DOHH2 (cell line): ENCODE measurements at regions not wholly inside any gene's neighbourhood (a gene's known extent, or its start where the extent isn't known, plus 50 kb on each side); places are given as distances from the start of the nearest gene placed in this dataset.

Source experiments
- H3F3A ChIP-seq: fragments of 200-600 bp; sonication (generic), shearing (Covaris generic); 2 replicates; pipeline ENCODE4 v1.6.0; 2016; ENCODE audit warnings: antibody characterized with exemption, mild to moderate bottlenecking; ENCODE audit not compliant: control insufficient read depth, insufficient read depth
- H3K27ac ChIP-seq: fragments of 200-600 bp; sonication (generic); 2 replicates; pipeline ENCODE4 v1.5.1; 2014; ENCODE audit warnings: low read depth, mild to moderate bottlenecking, low read length, moderate library complexity
- H3K27me3 ChIP-seq: fragments of 200-600 bp; sonication (generic); 2 replicates; pipeline ENCODE4 v1.6.1; 2014; ENCODE audit warnings: mild to moderate bottlenecking, low read length, mixed read lengths; ENCODE audit not compliant: control insufficient read depth
- H3K36me3 ChIP-seq: fragments of 200-600 bp; sonication (generic); 2 replicates; pipeline ENCODE4 v1.6.1; 2014; ENCODE audit warnings: mild to moderate bottlenecking, low read length, moderate library complexity, mixed read lengths; ENCODE audit not compliant: control insufficient read depth
- H3K4me1 ChIP-seq: fragments of 200-600 bp; sonication (generic); 2 replicates; pipeline ENCODE4 v1.6.1; 2014; ENCODE audit warnings: mild to moderate bottlenecking, low read length, mixed read lengths; ENCODE audit not compliant: control insufficient read depth
- H3K4me2 ChIP-seq: fragments of 200-600 bp; sonication (generic); 2 replicates; pipeline ENCODE4 v1.6.0; 2014; ENCODE audit warnings: mild to moderate bottlenecking, low read length, moderate library complexity
- H3K4me3 ChIP-seq: fragments of 200-600 bp; sonication (generic); 2 replicates; pipeline ENCODE4 v1.5.1; 2014; ENCODE audit warnings: mild to moderate bottlenecking, low read length, mixed read lengths
- H3K79me2 ChIP-seq: fragments of 200-600 bp; sonication (generic); 2 replicates; pipeline ENCODE4 v1.6.1; 2014; ENCODE audit warnings: mild to moderate bottlenecking, low read length, mixed read lengths; ENCODE audit not compliant: control insufficient read depth
- H3K9me2 ChIP-seq: fragments of 200-600 bp; sonication (generic); replicated peaks from 2 replicates; pipeline ENCODE4 v1.6.1; 2014; ENCODE audit warnings: mild to moderate bottlenecking, low read length, mixed read lengths; ENCODE audit not compliant: control insufficient read depth
- H3K9me3 ChIP-seq: fragments of 200-600 bp; sonication (generic); 2 replicates; pipeline ENCODE4 v1.6.1; 2014; ENCODE audit warnings: antibody characterized with exemption, low read length, mixed read lengths; ENCODE audit not compliant: control insufficient read depth, insufficient read depth
- H4K20me1 ChIP-seq: fragments of 200-600 bp; sonication (generic); 2 replicates; pipeline ENCODE4 v1.6.0; 2014; ENCODE audit warnings: low read depth, mild to moderate bottlenecking, antibody characterized with exemption, low read length, moderate library complexity; ENCODE audit not compliant: control insufficient read depth, insufficient read depth
- EZH2phosphoT487 ChIP-seq: fragments of 200-600 bp; sonication (generic); IDR thresholded peaks from 2 replicates; pipeline ENCODE4 v1.6.1; 2017; ENCODE audit warnings: borderline replicate concordance, mild to moderate bottlenecking, antibody characterized with exemption, low read length, moderate library complexity, mixed read lengths
- TF ChIP-seq, protein P1 (sequence below): fragments of 200-600 bp; sonication (generic); IDR thresholded peaks from one replicate; pipeline ENCODE4 v1.5.1; 2014; ENCODE audit warnings: antibody characterized with exemption, mild to moderate bottlenecking, low read depth, low read length; ENCODE audit not compliant: poor library complexity, severe bottlenecking

DNA sequence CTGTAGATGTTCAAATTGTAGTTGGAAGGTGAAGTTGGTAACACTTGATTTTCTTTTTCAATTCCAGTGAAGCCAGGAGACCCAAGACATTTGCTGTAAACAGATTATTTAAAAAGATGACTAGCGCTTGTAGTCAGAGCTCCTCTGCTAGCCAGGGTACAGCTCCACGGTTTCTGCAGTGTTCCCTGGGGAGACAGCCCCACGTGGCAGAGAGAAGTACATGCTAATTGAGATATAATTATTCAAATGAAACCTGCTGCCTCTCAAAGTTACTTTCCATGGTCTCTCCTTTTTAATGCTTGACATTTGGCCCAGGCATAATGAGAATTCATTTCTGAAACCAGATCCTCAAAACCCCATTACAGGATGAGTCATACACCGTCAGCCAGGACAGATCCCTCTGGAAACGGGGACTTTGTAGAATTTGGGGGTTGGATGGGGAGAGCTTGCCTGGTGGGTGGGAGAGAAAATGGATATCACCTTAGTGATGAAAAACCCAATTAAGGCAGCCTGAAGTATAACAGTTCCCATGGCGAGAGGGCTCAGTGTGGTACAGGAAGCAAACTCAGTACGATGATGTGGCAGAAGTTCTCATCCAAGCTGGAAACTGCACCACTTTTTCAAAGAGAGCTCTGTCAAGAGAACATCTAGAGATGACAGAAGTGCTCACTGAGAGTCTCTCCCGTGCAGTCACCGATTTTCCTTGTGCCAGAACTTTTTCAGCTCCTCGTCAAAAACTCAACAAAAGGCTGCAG lies 637.7 kb upstream of the TMEM132C start:
- Histone ChIP-seq H3K79me2 (no peaks in the 10 kb centered on the region), H3K4me1 (no peaks in the 10 kb centered on the region), H3K4me2 (no peak overlapping the region), H3K9me2 (no peaks in the 10 kb centered on the region), H3F3A (no peaks in the 10 kb centered on the region), H3K27ac (no peak overlapping the region), H4K20me1 (no peaks in the 10 kb centered on the region), H3K4me3 (no peak overlapping the region), H3K9me3 (no peaks in the 10 kb centered on the region), H3K27me3 (no peaks in the 10 kb centered on the region), H3K36me3 (no peaks in the 10 kb centered on the region)
- TF ChIP-seq, protein P1, sequence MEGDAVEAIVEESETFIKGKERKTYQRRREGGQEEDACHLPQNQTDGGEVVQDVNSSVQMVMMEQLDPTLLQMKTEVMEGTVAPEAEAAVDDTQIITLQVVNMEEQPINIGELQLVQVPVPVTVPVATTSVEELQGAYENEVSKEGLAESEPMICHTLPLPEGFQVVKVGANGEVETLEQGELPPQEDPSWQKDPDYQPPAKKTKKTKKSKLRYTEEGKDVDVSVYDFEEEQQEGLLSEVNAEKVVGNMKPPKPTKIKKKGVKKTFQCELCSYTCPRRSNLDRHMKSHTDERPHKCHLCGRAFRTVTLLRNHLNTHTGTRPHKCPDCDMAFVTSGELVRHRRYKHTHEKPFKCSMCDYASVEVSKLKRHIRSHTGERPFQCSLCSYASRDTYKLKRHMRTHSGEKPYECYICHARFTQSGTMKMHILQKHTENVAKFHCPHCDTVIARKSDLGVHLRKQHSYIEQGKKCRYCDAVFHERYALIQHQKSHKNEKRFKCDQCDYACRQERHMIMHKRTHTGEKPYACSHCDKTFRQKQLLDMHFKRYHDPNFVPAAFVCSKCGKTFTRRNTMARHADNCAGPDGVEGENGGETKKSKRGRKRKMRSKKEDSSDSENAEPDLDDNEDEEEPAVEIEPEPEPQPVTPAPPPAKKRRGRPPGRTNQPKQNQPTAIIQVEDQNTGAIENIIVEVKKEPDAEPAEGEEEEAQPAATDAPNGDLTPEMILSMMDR: no peak
- TF ChIP-seq EZH2phosphoT487: no peak

DNA sequence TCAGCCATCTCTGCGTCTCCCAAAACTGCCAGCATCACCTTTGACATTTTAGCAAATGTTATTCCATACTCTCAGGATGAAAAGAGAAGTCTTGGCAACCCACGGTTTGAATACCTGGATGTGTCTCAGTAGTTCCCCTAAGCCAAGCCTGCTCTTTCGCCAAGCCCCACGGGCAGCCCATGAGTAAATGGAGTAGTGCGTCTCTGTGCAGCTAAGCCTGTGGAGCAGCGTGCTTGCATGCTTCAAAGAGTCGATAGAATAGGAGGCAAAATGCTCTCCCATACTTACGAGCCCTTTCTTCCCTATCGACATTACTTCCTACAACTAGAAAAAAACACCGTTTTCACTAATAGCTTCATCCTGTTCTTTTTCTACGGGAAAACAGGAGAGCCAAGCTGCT lies 634.5 kb upstream of the TMEM132C start:
- no peak overlapping the region for H3K27ac ChIP-seq
- no peaks in the 10 kb centered on the region for H3K9me3 ChIP-seq
- no peak overlapping the region for H3K4me3 ChIP-seq
- no peaks in the 10 kb centered on the region for H3K27me3 ChIP-seq
- no peak for TF ChIP-seq EZH2phosphoT487
- TF ChIP-seq, protein P1: no peak
- no peaks in the 10 kb centered on the region for H4K20me1 ChIP-seq
- no peaks in the 10 kb centered on the region for H3K9me2 ChIP-seq
- H3K79me2 ChIP-seq: no peaks in the 10 kb centered on the region
- H3K4me2 ChIP-seq: no peak overlapping the region
- H3K4me1 ChIP-seq: no peaks in the 10 kb centered on the region
- no peaks in the 10 kb centered on the region for H3F3A ChIP-seq
- H3K36me3 ChIP-seq: no peaks in the 10 kb centered on the region

DNA sequence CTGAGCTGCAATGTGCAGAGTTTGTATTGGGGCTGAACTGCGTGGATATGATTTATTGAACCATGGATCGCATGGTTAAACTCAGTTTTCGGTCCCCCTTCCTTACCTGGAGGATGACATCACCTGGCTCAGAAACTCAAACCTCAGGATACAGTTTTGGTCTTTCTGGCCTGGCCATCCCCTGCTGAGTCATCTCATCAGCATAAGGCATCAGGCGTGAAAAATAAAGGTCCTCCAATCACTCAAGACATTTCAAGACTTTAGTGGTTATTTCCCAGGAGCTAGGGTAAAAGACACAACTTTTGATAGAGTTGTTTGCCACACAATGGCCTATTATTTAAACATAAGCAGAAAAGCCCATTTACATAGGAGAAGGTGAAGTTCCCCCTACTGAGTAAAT lies 631.1 kb upstream of the TMEM132C start:
- no peaks in the 10 kb centered on the region for H3K4me1 ChIP-seq
- no peaks in the 10 kb centered on the region for H3K27me3 ChIP-seq
- TF ChIP-seq, protein P1: no peak
- no peak for TF ChIP-seq EZH2phosphoT487
- H3K9me3 ChIP-seq: no peaks in the 10 kb centered on the region
- H3K4me3 ChIP-seq: no peak overlapping the region
- no peaks in the 10 kb centered on the region for H4K20me1 ChIP-seq
- no peak overlapping the region for H3K27ac ChIP-seq
- H3K36me3 ChIP-seq: no peaks in the 10 kb centered on the region
- H3K4me2 ChIP-seq: no peak overlapping the region
- no peaks in the 10 kb centered on the region for H3F3A ChIP-seq
- H3K79me2 ChIP-seq: no peaks in the 10 kb centered on the region
- H3K9me2 ChIP-seq: no peaks in the 10 kb centered on the region
